ENCODE measurements at regions not wholly inside any gene's neighbourhood (a gene's known extent, or its start where the extent isn't known, plus 50 kb on each side); places are given as distances from the start of the nearest gene placed in this dataset.

DNA sequence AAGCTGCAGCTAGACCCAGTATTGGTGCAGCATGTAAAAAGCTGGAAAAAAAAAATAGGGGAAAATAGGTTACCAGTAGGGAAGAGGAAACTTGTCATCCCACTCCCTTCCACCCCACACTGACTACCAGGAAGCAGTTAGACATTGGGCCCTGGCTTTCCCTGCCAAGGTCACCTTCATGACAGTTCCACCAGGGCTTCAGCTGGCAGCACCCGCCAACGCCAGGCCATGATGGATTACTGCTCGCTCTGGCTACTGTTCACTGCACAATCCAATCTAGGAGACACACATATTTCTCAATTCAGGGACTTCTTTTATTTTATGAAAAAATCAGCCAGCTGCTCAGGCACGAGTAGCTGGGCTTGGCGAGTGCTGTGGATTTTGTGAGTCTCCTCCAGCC is 127.7 kb downstream of the DMRTA2 start:
- no peak for DNase-seq (ENCODE audit: low read depth, low spot score)

DNA sequence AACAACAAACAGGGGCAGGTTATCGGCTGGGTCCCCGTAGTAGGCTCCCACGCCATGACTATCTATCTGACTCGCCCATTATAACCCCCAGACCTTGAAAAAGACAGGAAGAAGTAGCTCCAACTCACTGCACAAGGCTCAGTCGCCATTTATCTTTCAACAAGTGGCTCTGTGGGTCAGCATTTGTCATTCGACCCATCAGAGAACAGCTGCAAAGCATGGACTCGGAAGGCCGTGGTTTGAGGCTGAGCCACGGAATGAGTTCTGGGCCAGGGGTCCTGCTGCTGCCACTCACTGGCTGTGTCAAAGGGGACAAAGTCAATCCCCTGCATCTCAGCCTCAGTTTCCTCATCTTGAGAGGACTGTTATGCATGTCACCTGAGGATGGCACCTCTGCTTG is 131.0 kb downstream of the DMRTA2 start:
- no peak for DNase-seq (ENCODE audit: low read depth, low spot score)

DNA sequence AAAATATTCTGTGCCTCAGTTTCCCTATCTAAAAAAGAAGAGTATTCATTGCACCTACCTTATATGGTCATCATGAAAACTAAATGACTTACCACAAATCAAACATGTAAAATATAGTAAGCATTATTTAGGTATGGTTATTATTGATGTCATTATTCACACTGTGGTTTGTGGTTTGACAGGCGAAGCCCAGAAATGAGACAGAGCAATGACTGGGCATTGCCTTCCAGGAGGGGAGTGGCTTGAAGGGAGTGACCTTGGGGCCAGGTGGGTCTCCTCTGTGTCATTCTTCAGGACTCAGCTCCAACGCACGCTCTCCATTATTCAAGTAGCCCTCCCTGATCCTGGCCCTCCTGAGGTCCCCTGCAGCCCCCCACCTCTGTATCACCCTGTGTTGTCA is 133.7 kb downstream of the DMRTA2 start:
- DNase-seq (ENCODE audit: low read depth, low spot score) = no peak

DNA sequence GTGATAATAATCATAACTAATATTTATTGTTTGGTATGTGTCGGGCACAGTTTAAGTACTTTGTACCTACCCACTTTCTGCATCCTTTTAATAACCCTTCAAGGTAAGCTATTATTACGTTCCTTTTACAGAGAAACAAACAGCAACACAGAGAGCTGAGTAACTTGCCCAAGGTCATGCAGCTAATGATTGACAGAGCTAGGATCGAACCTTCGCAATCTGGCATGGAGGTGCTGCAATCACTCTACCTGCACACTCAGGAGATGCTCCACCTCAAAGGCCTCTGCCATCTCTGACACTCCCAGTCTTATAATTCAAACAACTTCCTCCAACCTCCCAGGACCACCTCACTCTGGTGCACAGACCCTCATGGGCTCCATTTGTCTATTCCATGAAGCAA is 137.2 kb downstream of the DMRTA2 start:
- no peak for DNase-seq (ENCODE audit: low read depth, low spot score)

DNA sequence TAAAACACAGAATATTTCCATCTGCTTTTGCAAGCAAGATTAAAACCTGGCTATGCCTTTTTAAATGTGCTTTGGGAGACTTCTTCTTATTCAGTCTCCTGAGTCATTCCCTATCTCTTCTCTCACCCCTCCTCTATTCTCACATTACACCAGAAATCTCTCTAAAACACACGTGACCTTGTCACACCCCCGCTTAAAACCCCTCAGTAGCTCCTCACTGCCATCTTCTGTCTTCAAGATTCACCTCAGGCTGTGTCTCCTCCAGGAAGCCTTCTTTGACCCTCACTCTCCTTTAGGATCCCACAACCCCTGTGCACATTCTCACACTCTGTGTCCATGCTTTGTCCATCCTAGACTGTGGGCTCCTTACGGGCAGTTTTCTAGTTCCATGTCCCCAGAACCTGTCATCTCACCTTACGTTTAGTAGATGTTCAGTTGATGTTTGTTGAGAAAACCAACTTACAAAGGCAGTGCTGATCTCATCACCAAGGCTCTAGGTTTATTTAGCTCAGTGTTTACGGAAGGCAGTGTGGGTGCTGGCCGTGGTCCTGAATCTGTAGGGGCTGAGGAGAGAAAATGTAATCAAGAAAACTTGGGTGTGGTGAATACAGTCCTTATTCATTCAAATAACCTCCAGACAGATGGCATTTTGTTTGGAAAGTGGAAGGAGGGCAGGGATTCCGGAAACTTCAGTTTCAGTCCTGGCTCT is 143.5 kb downstream of the DMRTA2 start:
- DNase-seq (ENCODE audit: low read depth, low spot score) = no peak

DNA sequence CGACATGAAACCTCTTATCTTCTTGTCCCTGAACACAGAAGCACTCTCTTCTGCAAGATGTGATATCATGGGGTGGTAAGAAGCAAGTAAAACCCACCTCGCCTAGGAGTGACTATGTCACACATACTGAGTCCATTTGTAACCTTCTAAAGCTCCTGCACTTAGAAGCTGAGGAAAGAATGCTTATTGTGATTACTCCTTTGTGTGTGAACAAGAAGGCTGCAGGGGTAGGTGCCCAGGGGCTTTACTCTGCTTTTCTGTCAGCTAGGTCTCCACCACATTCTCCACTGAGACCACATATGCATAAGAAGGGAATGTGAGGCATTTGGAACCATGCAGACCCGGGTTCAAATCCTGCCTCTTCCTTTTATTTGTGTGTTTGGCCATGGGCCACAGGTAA is 144.3 kb downstream of the DMRTA2 start:
- DNase-seq (ENCODE audit: low read depth, low spot score) = no peak

DNA sequence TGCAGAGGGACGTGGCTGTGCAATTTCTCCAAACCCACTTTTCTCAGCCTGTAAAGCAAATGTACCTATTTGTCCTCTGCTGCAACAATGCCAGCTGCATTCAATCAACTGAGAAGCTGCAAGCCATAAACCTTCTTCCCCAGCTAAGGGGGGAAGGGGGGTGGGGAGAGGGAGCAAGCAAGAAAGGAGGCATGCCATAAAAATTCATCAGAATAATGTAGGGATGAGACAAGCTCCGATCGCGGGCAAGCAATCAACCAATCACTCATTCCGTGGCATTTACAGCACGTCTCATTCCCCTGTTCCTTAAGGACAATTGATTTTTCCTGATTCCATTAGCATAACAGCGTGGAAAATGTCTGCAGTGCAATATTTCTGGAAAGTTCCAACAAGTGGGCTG is 144.8 kb downstream of the DMRTA2 start:
- DNase-seq (ENCODE audit: low read depth, low spot score) = no peak

DNA sequence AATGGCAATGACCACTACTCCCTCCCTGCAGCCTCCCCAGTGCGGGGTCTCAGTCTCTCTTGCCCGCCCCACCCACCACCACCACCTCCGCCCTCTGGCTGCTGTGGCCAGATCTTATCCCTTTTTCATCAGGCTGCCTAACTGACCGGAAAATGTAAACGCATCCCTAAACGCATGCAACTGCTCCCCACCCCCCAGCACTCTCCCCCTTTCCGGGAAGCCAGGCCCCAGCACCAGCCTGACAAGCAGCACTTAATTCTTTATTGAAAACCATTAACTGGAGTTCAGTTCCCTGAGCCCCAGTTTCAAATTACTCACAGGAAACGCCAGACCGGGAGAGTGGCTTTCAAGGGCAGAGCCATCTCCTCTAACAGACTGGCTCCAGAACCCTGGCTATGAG is 147.7 kb downstream of the DMRTA2 start:
- no peak for DNase-seq (ENCODE audit: low read depth, low spot score)

DNA sequence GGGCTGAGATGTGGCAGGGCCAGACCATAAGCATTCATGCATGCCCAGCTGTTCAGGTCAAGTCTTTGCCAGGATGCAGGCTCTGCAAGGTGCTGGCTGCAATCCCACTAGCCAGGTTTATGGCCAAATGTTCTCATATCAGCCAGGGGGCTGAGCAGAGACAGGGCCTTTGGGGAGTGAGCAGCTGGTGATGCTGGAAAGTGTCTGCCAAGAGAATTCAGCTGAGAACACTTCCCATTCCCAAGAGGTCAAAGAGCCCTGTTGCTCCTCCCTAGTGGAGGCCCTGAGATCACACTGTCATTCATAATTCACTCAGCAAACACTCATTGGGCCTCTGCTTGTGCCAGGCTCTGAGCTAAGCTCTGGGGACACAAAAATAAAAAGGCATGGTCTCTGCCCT is 150.3 kb downstream of the DMRTA2 start:
- no peak for DNase-seq (ENCODE audit: low read depth, low spot score)

DNA sequence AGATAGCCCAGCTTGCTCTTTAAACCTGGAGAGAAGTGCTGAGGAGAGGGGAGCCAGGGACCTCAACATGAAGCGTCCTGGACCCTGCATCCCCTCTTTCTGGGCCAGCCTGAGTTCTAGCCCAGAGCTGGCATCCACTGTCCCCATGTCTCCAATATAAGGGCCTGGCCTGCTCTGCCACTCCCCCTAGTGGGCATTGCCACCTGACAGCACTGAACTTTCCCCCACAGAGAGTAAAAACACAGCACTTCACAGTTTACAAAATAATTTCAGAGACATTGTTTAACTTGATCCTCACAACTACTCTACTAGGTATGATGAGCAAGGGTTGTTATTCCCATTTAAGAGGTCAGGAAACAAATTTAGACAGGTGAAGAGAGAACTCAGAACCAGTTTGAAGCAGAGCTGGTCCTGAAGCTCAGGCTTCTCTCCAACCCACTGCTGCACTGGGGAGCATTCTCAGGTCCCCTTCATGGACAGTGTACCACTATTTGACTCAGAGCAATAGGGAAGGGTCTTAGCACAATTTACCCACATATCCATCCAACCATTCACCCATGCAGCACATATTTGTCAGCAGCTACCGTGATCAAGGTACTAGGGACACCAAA is 151.2 kb downstream of the DMRTA2 start:
- DNase-seq (ENCODE audit: low read depth, low spot score) = no peak

DNA sequence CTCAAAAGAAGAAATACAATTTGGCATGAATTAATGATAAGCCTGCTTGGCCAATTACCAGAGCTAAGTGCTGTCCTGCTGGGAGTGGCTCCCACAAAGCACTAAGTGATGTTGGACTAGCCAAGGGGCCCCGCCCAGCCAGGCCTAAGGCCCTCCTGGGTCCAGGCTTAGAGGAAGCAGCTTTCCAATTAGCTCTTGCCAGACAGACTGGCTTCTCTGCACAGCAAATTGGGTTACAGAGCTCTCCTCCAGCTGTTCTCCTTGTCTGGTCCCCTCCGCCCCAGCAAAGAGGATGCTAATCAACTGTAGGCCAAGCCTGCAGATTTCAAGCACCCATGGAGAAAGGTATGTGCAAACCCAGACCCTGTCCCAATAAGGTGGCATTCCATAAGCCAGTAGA is 151.9 kb downstream of the DMRTA2 start:
- DNase-seq (ENCODE audit: low read depth, low spot score) = no peak

DNA sequence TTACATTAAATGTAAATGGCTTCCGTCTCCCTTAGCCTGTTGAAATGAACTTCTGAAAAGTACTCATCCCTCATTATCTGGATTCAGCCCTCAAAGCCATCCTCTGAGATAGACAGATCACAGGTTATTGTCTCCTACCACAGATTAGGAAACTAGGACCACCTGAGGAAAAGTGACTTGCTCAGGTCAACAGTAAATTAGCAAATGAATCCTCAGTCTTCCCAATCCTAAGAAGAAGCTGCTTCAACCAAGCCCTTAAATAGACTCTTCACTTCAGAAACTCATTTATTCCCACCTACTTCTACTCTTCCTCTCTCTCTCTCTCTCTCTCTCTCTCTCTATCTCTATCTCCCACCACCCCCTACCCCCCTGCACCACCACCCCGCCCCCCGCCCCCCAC is 152.3 kb downstream of the DMRTA2 start:
- no peak for DNase-seq (ENCODE audit: low read depth, low spot score)

DNA sequence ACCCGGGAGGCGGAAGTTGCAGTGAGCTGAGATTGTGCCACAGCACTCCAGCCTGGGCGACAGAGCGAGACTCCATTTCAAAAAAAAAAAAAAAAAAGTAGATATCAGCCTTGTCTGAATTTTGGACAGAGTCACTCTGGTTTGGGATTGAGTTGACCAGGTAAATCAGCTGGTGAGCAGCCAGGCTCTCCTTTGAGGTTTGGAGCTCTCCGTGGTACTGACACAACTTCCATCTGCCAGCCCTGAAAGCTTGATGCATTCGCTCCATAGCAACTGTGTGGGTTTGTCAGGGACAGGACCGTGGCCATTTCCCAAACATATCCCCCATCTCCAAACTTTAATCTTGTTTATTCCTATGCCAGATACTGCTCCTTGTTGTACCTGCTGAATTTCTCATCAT is 155.2 kb downstream of the DMRTA2 start:
- no peak for DNase-seq (ENCODE audit: low read depth, low spot score)

DNA sequence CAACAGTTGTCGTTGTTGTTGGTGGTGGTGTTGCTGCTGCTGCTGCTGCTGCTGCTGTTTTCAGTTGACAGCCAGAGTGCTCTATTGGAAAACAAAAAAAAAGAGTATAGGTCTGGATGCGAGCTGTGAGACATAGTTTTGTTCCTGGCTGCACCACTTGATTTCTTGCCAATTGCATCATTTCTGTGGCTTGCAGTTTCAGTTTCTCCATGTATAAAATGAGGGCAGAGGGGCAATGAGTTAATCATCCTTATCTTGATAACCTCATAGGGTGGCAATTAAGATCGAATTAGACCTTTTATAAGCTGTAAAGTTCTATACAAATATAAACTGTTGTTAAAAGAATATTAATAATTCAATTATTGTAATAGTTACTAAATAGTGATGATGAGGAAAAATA is 156.7 kb downstream of the DMRTA2 start:
- no peak for DNase-seq (ENCODE audit: low read depth, low spot score)

DNA sequence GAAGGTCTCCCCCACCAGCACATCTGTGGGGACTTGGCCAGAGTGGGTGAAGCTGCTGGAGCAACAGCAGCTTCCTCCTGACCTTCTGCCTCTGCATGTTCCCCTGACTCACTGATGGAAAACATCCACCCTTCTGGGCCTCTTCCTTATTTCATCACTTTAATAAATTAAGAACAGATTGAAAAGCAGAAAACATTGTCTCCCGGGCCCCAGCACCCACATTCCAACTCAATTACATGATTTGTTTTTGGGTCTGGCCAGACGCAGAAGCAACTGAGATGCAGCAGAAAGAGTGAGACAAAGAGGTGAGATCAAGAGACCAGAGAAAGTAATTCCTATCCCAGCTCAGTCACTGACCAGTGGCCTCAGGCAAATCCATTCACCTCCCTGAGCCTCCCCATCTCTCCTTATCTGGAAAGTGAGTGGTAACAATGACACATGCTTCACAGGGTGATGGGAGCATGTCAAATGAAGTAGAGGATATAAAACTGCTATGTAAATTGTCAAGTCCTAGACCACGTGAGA is 157.1 kb downstream of the ELAVL4 start:
- DNase-seq (ENCODE audit: low read depth, low spot score) = no peak

DNA sequence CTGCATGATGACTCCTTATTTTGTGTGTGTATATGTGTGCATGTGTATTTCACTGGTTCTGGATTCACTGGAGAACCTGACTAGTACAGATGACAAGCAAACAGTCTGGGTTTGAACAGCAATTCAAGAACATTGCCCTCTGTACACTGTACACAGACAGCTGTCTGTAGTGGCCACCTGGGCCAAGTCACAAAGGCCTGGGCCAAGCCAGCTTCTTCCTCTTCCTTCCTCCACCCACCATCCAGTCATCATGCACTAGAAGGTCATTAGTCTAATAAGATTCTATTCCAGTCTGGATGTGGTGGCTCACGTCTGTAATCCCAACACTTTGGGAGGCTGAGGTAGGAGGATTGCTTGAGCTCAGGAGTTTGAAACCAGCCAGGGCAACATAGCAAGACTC is 155.9 kb downstream of the ELAVL4 start:
- DNase-seq (ENCODE audit: low read depth, low spot score) = no peak

DNA sequence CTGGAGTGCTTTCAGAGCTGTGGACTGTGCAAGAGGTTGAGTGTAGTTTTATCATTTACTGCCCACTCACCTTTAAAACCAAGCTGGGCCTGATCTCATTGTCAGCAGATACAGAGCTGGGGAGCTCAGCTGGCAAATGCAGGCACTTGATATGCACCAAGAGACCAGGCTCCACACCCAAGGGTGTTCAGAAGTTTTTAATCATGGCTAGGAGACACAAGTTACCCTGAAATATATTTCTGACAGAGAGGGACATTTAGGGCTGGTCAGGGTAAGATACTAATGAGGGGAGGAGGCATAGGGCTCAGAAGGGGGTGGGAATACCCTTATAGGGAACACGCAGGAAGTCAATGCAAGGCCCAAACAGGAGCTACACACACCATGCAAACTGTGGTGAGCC is 153.7 kb downstream of the ELAVL4 start:
- no peak for DNase-seq (ENCODE audit: low read depth, low spot score)

DNA sequence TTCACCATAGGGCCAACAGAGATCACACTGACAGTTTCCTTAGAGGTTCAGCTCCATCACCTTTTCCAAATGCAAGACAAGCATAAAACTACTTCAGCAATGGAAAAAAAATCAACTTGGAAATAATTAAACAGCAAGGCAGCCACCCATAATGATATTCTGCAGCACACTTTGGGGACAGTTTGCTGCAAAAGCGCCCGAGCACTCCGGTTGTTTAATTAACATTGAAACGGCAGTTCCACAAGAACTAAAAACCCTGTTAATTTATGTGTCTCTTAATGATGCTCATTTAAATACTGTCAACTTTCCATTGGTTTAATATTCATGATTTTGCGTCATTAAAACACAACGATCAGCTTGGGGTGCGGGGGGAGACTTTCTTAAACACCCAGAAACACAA is 153.2 kb downstream of the ELAVL4 start:
- DNase-seq (ENCODE audit: low read depth, low spot score) = no peak

DNA sequence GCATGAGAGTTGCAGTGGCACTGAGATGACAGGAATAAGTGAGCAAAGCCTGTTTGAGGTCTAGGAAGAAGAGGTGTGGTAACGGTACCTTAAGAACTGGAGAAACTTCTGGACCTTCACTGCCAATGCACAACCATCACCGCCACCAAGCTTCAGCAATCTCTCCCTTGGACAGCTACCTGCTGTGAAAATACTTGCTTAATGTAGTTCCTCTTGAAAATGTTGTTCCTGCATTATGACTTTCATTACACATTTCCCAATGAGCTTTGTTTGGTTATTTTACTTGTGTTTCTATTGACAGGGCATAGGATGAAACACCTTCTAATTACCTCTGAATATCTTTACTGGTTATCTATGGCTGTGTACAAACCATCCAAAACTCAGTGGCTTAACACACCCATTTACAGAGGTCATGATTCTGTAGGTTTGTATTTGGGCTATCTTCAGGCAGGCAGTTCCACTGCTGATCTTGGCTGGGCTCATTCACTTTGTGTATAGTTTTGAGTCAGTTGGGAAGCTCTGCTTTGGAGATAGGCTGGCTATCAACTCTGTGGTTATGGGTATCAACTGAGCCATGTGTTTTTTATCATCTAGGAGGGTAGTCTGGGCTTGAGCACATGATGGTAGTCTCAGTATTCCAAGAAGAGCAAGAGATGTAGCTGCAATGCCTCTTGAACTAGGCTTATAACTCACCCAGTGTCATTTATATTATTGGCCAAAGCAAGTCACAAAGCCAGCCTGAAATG is 149.4 kb downstream of the ELAVL4 start:
- DNase-seq (ENCODE audit: low read depth, low spot score) = no peak

DNA sequence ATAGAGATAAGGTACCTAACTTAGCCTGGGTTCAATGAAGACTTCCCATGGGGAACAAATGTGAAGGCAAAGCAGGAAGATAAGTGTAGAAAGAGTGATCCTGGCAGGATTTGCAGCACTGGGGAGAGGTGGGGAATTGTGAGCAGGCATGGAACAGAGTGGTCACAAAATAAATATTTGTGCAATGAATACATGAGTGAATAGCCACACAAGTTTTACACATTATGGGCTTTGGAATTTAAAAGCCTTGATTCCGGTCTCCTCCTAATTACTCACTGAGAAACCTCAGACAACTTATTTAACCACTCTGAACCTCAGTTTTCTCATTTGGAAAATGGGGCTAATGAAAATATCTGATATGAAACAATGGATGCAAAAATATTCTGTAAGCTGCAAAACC is 148.3 kb downstream of the ELAVL4 start:
- no peak for DNase-seq (ENCODE audit: low read depth, low spot score)

All from activated CD4-positive, CD25-positive, alpha-beta regulatory T cell treated with anti-CD3 and anti-CD28 coated beads, Interleukin-2, amount 50 U/mL, for 16 hours (primary cell).